ENCODE measurements at regions not wholly inside any gene's neighbourhood (a gene's known extent, or its start where the extent isn't known, plus 50 kb on each side); places are given as distances from the start of the nearest gene placed in this dataset.

DNA sequence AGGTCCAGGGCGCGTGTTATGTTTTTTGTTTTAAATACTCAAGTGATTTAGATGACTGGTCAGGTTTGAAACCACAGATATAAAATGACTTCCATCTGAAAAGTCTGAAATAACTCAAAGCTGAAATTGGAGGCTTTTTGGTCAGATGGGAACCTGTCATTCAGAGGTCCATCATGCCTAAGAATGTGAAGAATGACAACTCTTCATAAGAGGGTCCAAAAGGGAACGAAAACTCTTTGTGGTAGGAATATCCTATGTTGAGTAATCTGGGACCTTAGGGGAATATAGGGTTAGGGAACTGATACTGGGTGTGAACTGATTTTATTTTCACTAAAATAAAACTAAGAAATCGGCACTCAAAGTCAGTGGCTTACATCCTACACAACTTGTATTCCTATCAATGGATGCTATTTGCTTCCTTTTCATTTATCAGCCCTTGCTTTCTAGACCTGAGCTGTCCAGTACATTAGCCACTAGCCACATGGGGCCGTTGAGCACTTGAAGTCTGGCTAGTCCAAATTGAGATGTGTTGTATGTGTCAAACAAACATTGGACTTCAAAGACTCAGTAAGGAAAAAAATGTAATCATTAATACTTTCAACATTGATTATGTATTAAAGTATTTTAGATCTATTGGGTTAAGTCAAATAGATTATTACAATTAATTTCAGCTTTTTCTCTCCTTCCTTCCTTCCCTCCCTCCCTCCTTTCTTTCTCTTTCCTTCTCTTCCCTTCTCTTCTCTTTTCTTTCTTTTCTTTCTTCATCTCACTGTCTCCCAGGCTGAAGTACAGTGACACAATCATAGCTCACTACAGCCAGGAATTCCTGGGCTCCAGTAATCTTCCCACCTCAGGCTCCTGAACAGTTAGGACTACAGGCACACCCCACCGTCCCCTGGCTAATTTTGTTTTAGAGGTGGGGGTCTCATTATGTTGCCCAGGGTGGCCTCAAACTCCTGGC is 56.5 kb upstream of the KDM7A start:
- WGBS: 81% methylated on average over 6 of the region's 6 CpGs
- peak overlapping the region; percentile 87 for H3K27ac ChIP-seq
- TF ChIP-seq POLR2A (IDR thresholded peaks at IDR 0.05) (no peak), POLR2AphosphoS5 (IDR thresholded peaks at IDR 0.05) (no peak), EP300 (IDR thresholded peaks at IDR 0.05) (no peak)
- TF ChIP-seq, protein P1, sequence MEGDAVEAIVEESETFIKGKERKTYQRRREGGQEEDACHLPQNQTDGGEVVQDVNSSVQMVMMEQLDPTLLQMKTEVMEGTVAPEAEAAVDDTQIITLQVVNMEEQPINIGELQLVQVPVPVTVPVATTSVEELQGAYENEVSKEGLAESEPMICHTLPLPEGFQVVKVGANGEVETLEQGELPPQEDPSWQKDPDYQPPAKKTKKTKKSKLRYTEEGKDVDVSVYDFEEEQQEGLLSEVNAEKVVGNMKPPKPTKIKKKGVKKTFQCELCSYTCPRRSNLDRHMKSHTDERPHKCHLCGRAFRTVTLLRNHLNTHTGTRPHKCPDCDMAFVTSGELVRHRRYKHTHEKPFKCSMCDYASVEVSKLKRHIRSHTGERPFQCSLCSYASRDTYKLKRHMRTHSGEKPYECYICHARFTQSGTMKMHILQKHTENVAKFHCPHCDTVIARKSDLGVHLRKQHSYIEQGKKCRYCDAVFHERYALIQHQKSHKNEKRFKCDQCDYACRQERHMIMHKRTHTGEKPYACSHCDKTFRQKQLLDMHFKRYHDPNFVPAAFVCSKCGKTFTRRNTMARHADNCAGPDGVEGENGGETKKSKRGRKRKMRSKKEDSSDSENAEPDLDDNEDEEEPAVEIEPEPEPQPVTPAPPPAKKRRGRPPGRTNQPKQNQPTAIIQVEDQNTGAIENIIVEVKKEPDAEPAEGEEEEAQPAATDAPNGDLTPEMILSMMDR (IDR thresholded peaks at IDR 0.05): no peak

DNA sequence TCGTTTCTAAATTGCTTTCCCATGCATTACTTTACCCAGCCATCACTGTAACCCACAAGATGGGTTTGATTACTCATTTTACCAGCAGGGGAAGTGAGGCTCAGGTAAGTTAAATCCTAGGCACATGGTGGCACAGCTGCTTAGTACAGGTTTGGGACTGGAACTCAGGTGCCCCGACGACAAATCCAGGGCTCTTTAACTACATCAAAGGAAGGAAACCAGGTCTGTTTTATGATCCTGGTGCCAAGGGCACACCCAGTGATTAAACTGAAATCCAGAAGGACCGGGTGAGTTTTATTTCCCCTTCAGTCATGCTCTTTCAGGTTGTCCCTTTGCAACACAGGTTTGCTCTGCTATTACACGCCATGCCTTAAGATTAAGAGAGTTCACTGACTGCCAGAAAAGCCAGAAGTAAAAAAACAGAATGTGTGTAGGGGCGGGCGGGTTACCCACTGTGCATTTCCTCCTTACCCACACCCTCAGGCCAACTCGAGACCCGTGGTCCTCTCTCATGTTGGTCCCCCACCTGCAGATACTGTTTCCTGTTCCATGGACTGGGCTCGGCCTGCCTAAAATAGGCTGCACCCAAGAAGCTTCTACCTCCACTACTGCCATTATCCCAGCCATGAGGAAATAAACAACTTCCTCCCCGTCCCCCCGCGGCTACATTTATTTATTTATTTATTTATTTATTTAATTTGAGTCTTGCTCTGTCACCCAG is 55.1 kb upstream of the KDM7A start:
- Histone ChIP-seq H3K4me1 (peaks cover 46% of the 10 kb centered on the region), H3K36me3 (no peaks in the 10 kb centered on the region), H3K27me3 (no peaks in the 10 kb centered on the region), H3K4me3 (peak overlapping the region; percentile 74), H3K9me3 (no peaks in the 10 kb centered on the region), H3K27ac (peak overlapping the region; percentile 87)
- WGBS: 34% methylated on average over 13 of the region's 13 CpGs
- TF ChIP-seq, protein P1 (IDR thresholded peaks at IDR 0.05): peak in 1 of 2 donors; percentile 16
- TF ChIP-seq POLR2A (IDR thresholded peaks at IDR 0.05): no peak
- TF ChIP-seq EP300 (IDR thresholded peaks at IDR 0.05): no peak
- no peak for TF ChIP-seq POLR2AphosphoS5 (IDR thresholded peaks at IDR 0.05)
- DNase-seq (ENCODE audit: low spot score in 2 of 2): no peak

More for the DNA sequence above, 56.5 kb upstream of the KDM7A start:
- H3K36me3 ChIP-seq: no peaks in the 10 kb centered on the region
- H3K9me3 ChIP-seq: no peaks in the 10 kb centered on the region
- no peak for DNase-seq (ENCODE audit: low spot score in 2 of 2)
- H3K4me1 ChIP-seq: peaks cover 46% of the 10 kb centered on the region
- H3K4me3 ChIP-seq: no peak overlapping the region
- no peaks in the 10 kb centered on the region for H3K27me3 ChIP-seq

DNA sequence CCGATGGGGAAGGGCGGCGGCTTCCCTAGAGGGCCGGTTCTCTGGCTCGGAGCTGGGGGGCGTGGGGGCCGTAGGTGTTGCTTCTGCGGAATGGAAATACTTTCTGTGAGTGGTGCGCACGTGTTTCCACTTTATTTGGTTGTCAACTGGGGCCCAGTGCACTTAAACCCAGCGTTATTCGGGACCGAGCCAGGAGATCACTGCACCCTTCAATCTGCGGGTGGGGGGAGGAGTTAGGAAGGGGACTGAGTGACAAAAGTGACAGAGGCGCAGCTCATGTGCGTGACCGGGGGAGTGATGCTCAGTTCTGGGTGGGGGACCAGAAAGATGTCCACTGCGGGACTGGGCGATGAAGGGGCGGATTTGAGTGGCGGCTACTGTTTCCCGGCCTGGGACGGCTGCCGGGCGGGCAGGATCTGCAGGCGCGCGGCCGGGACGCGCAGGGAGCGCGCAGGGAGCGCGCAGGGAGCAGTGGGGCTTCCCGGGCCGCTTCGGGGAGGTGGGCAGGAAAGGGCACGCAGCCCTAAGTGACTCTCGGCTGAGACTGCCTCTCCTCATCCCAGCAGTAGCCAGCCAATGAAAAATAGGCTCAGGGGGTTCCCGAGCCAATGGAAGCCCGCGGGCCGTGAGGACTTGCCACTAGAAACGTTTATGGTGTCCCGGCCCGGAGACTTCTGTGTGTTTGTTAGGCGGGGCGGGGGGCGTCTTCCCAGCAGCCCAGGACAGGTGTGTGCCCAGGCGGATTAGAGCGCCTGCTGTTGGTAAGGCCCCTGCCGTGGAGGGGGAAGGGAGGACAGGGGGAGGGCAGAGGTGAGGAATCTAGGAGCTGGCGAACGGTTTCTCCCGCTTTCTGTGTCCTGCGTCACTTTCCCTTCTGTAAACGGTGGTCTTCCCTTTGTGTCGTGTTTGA is 54.3 kb upstream of the KDM7A start:
- no peaks in the 10 kb centered on the region for H3K36me3 ChIP-seq
- TF ChIP-seq POLR2AphosphoS5 (IDR thresholded peaks at IDR 0.05) (no peak), POLR2A (IDR thresholded peaks at IDR 0.05) (no peak), EP300 (IDR thresholded peaks at IDR 0.05) (no peak)
- TF ChIP-seq, protein P1 (IDR thresholded peaks at IDR 0.05): no peak
- peak overlapping the region; percentile 74 for H3K4me3 ChIP-seq
- H3K27me3 ChIP-seq: no peaks in the 10 kb centered on the region
- H3K4me1 ChIP-seq: peaks cover 46% of the 10 kb centered on the region
- peak; percentile 78 to 83 for DNase-seq (ENCODE audit: low spot score in 2 of 2)
- 6% methylated on average over 29 of the region's 59 CpGs for WGBS
- no peaks in the 10 kb centered on the region for H3K9me3 ChIP-seq
- H3K27ac ChIP-seq: peak overlapping the region; percentile 87

DNA sequence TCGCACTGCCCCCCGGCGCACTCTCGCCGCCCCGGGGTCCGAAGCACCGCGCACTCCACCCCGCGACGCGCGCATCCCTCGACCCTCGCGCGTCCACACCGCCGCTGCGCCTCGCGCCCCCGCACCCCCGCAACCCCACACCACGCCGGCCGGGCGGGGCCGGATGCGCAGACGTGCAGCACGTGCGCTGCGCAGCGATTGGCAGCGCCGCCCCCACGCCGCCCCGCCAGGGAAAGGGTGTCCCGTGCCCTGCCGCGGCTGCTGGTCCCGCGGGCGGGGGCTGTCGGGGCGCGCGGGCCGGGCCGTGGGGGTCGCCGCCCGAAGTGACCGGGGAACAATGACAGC is 53.7 kb upstream of the KDM7A start:
- Histone ChIP-seq H3K36me3 (no peaks in the 10 kb centered on the region), H3K27ac (peak overlapping the region; percentile 87), H3K9me3 (no peaks in the 10 kb centered on the region), H3K4me3 (peak overlapping the region; percentile 74), H3K27me3 (no peaks in the 10 kb centered on the region), H3K4me1 (peaks cover 46% of the 10 kb centered on the region)
- WGBS: 0% methylated on average over 17 of the region's 57 CpGs
- TF ChIP-seq POLR2A (IDR thresholded peaks at IDR 0.05) (peak in 1 of 2 donors; percentile 46), EP300 (IDR thresholded peaks at IDR 0.05) (no peak)
- DNase-seq (ENCODE audit: low spot score in 2 of 2): peak in 1 of 2 donors; percentile 80
